Cerebellar cortex (tissue), 1 donor: ENCODE measurements at regions not wholly inside any gene's neighbourhood (a gene's known extent, or its start where the extent isn't known, plus 50 kb on each side); places are given as distances from the start of the nearest gene placed in this dataset.
"Not testable (repeated sequence)": the region's sequence is repeated elsewhere in the genome, so short reads cannot be mapped to it uniquely, and the experiment has no call there.

ENCODE experiments used
- DNase-seq: peaks from one replicate; pipeline ENCODE4 v3.0.0-alpha.2; 2015; ENCODE audit warnings: low spot score

GRCh38 chr10:108003061-108003460 lies 838.6 kb upstream of the SORCS1 start:
- DNase-seq = no peak

- no peak for DNase-seq
These were observed 835.9 kb upstream of the SORCS1 start for GRCh38 chr10:108000365-108000764.

DNA sequence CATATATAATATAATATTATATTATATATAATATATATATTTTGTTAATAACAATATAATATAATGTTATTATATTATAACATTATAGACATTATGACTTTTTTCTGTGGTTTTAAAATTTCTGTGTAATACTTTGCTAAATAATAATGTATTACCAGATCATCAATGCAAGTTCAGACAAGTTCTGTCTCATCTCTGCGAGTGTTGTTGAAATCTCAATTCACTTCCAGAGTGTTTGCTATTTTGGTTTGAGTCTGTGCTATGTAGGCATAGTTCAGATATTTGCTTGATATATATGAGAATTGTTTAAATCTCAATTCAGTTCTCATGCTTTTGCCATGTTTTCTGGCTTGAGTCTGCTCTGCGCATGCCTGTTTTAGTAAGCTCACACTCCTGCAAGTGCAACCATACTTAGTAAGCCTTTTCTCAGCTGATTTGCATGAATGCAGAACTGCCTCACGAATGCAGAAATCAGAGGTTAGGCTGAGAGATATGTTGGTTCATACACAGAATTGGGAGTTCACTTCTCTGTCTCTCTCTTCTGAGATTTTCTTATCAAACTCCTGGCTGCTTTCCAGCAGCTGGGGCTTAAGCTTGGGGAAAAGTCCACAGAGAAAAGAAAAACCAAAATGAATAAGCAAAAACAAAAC lies 830.2 kb upstream of the SORCS1 start:
- DNase-seq = no peak

GRCh38 chr10:107986571-107986970 lies 822.1 kb upstream of the SORCS1 start:
- no peak for DNase-seq

- no peak for DNase-seq
These were observed 820.1 kb upstream of the SORCS1 start for GRCh38 chr10:107984581-107984980.

DNA sequence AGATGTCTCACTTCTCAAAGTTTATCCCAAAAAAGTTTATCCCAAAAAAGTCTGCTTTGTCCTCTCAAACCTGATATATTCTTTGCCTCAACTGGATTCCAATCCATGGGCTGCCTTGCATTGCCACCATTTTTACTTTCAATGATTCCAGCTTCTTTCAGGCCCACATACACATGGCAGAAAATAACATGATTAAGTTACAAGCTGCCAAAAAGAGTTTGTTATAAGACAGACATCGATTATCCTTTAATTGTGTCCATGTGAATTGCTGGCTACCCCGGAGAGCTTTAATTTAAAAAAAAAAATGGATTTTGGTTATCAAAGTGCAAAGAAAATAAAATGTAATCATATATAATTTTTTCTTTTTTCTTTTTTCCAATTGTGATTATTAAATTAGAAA lies 819.6 kb upstream of the SORCS1 start:
- DNase-seq = no peak

GRCh38 chr10:107978455-107978854 lies 813.9 kb upstream of the SORCS1 start:
- no peak for DNase-seq

DNA sequence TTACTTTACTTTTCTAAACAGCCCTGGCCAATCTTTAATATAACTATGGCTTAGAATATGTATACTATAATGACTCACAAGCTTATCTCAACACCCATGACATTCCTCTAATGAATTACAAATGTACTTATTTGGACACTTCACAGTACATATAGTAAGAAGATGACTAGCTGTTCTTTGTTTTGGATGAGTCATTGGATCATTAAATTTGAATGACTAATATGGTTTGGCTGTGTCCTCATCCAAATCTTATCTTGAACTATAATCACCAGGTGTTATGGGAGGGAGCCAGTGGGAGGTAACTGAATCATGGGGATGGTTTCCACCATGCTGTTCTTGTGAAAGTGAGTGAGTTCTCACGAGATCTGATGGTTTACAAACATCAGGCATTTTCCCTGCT lies 807.5 kb upstream of the SORCS1 start:
- no peak for DNase-seq

- DNase-seq = no peak
These were observed 806.9 kb upstream of the SORCS1 start for GRCh38 chr10:107971411-107971810.

GRCh38 chr10:107970512-107970911 lies 806.0 kb upstream of the SORCS1 start:
- no peak for DNase-seq

DNA sequence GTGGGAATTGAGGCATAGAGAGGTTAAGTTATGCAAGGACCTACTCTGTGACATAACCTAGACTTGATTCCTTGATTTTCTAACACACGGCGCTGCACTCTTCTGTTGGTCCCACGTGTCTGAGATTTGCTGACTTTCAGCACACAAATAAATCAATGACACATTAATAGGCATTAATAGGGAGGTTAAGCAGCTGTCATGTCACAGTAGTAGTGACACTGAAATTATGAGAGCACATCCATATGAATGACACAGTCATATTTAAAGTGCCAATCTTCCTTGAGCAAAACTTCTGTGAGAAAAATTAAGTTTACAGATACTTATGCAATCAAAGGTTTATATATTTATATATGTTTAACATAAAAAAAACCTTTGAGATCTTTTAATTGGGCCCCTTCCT lies 805.4 kb upstream of the SORCS1 start:
- DNase-seq = no peak

- DNase-seq = no peak
These were observed 802.3 kb upstream of the SORCS1 start for GRCh38 chr10:107966826-107967225.

DNA sequence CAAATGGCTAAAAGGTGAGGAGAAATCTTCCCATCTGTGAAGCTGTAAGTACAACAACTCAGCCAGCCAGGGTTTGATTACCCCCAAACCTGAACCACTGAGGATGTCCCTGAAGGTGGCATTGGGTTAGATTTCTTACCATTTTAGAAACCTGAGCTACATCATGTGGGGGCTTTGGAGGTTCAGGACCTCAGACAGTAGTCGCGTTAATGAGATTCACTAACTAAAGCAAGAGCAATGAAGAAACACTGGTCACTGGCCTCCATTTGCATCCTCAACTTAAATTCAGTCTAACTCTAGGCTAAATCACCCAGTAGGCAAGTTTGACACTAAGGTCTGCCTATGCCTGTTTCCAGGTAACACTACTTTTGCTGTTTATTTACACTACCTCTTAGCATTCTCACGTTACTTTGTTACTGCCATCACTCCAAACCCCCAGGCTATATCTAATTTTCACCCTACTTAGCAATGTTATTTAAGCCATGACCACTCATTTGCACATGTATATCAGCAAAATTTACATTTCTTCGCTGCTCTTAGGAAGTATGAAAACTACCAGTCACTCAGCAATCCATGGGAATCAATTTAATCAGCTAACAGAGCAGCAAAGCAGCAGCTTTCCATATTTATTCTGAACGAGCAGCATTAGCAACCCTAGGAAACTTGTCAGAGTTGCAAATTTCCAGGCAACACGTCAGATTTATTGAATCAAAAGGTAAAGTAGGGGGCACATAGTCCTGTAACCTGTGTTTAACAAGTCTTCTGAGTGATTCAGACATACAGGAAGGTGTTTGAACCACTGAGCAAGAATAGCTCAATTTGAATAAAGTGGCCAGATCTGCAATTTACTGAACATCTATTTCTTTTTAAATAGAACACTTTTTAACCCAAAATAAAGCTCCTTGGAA lies 788.4 kb upstream of the SORCS1 start:
- no peak for DNase-seq

DNA sequence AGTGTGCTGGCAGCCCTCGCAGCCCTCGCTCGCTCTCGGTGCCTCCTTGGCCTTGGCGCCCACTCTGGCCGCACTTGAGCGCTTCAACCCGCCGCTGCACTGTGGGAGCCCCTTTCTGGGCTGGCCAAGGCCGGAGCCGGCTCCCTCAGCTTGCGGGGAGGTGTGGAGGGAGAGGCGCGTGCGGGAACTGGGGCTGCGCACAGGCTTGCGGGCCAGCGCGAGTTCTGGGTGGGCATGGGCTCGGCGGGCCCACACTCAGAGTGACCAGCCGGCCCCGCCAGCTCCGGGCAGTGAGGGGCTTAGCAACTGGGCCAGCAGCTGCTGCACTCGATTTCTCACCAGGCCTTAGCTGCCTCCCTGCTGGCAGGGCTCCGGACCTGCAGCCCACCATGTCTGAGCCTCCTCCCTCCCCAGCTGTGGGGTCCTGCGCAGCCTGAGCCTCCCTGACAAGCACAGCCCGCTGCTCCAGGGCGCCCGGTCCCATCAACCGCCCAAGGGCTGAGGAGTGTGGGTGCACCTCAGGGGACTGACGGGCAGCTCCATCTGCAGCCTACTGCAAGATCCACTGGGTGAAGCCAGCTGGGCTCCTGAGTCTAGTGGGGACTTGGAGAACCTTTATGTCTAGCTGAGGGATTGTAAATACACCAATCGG lies 786.0 kb upstream of the SORCS1 start:
- not testable (repeated sequence) for DNase-seq

DNA sequence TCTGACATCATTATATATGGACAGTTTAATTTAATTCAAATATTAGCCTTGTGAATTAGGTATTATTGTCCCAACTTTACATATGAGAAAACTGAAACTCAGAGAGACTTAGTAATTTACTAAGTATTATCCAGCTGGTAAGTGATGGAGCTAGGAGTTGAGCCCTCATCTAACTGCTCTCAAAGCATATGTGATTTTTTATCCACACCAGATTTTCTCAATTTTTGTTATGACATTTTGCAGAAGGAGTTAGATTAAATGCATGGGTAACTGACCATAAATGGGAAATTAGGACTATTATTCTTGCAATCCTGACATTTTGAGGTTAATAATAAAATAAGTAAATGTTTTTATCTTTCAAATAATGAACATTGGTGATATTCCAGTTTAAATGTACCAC lies 778.3 kb upstream of the SORCS1 start:
- no peak for DNase-seq

- no peak for DNase-seq
These were observed 768.6 kb upstream of the SORCS1 start for GRCh38 chr10:107933076-107933475.

GRCh38 chr10:107931808-107932207 lies 767.3 kb upstream of the SORCS1 start:
- DNase-seq = no peak

GRCh38 chr10:107930037-107930436 lies 765.5 kb upstream of the SORCS1 start:
- DNase-seq = no peak

GRCh38 chr10:107924458-107924857 lies 760.0 kb upstream of the SORCS1 start:
- DNase-seq = no peak

- DNase-seq = no peak
These were observed 755.2 kb upstream of the SORCS1 start for GRCh38 chr10:107919626-107920235.

DNA sequence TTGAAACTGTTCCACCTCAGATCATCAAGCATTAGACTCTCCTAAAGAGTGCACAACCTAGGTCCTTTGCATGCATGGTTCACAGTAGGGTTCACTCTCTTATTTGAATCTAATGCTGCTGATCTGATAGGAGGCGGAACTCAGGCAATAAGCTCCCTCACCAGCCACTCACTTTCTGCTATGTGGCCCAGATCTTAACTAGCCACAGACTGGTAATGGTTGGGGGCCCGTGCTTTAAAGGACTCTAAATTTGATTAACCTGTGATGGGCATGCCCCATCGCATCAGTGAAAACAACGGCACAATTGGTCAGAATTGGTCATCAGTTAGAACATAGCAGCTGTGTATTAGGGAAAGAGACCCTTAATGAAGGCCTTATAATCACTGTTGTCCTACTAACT lies 753.7 kb upstream of the SORCS1 start:
- DNase-seq = no peak

- DNase-seq = no peak
These were observed 750.7 kb upstream of the SORCS1 start for GRCh38 chr10:107915215-107915610.
